Jurkat, Clone E6-1 (cell line): ENCODE measurements at regions not wholly inside any gene's neighbourhood (a gene's known extent, or its start where the extent isn't known, plus 50 kb on each side); places are given as distances from the start of the nearest gene placed in this dataset.

Experiments used
- DNase-seq: peaks from one replicate; pipeline ENCODE4 v3.0.0-alpha.2; 2011; ENCODE audit warnings: low read depth, low spot score
- H3K4me3 ChIP-seq: 2 replicates; pipeline ENCODE4 v1.5.1; 2011; ENCODE audit warnings: mild to moderate bottlenecking, low read length, control low read depth, moderate library complexity

DNA sequence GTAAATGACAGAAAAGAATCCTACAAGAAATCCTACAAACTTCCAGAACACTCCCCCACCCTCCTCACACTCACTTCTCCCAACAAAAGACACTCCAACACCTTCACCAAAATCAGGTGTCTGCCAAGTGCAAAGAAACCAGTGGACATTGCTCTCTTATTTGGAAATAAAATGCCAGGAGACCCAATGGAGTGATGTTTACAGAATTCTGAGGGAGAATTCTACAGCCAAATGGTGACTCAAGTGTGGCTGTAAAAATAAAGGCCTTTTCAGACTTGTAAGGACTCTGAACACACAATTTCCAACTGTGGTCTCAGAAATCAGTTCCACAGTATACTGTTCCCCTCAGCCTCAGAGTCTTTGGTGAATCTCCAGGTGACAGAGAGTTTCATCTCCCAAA is 109.6 kb upstream of the CARMIL1 start:
- no peak for DNase-seq
- no peak overlapping the region for H3K4me3 ChIP-seq

DNA sequence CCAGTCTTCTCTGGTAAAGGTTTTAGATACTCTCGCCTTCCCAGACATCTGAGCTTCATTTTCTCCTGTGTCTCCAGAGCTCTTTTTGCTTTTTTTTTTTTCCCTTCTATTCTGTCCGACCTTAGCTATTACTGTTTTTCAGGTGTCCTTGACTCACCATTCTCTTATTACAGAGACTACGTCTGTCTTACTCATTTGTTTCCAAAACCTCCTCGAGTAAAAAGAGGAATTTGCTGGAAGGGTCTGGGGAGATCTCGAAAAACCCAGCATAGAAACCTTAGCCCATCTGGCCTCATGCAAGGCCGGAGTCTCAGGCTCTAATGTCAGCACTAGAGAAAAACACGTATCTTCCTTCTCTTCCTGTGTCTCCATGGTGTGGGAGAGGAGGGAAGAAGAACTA is 109.2 kb upstream of the CARMIL1 start:
- no peak for DNase-seq
- H3K4me3 ChIP-seq, result no peak overlapping the region

DNA sequence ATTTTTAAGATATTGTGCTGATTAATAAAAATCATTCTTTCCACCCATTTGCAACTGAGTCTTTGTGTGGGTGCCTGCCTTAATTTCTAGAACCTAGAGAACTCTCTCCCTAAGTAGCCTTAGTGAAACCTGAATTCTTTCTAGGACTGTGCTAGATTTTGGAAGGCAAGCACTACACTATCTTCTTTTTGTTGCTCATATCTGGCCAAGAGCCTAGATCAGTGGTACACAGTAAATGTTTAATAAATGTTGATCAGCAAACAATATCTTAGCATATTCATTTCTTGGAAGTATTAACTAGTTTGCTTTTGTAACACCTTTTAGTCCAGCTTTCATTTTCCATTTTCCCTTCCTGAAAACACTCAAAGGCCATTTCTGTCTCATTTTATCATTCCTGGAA is 108.5 kb upstream of the CARMIL1 start:
- no peak overlapping the region for H3K4me3 ChIP-seq
- DNase-seq, result no peak

DNA sequence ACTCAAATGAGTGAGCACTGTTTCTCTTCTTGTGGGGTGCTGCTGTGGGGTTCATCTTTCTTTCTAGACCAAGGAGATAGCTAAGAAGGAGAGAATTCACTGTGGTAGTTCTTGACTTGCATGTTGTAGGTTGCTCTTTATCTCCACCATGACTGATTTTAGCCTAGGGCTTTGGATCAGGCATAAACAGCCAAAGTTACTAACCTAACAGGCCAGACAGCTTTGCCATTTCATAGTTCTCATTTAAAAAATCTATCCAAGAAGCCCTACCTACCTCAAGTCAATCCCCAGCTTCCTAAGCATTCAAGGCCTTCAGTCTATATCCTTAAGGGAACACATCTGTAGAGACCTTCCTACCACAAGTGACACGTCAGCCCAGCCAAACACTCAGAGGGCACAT is 107.9 kb upstream of the CARMIL1 start:
- no peak for DNase-seq
- H3K4me3 ChIP-seq, result no peak overlapping the region

DNA sequence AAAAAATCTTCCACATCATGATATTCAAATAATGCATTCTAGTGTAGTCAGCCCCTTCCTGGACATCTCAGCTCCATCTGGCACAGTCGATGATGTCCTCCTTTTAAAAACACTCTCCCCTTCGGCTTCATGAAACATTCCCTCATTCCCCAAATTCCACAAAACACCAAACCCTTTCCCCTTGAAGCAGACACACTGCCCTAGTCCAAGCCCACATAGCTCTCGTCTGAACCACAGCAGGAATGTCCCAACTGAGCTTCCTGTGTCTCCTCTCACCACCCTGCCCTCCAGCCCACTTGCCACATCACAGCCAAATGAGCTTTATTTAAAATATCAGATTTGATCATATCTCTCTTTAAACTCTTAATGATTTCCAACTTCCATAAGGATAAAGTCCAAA is 106.4 kb upstream of the CARMIL1 start:
- H3K4me3 ChIP-seq, result no peak overlapping the region
- DNase-seq, result no peak

DNA sequence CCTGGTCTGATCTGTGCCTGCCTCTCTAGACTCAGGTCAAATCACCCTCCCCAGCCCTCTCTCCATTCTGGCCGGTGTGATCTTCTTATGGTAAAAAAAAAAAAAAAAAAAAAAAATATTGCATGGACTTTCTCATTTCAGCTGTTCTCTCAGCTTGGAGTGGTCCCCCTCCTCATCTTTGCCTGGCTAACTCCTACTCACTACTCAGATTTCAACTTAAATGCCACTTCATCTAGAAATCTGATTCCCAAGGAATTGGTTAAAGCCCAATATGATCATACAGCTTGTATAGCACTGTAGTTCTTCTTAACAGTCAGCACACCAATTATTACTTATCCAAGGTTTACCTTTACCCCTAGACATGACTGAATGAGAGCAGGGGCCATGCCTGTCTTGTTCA is 105.9 kb upstream of the CARMIL1 start:
- H3K4me3 ChIP-seq, result no peak overlapping the region
- DNase-seq, result no peak

DNA sequence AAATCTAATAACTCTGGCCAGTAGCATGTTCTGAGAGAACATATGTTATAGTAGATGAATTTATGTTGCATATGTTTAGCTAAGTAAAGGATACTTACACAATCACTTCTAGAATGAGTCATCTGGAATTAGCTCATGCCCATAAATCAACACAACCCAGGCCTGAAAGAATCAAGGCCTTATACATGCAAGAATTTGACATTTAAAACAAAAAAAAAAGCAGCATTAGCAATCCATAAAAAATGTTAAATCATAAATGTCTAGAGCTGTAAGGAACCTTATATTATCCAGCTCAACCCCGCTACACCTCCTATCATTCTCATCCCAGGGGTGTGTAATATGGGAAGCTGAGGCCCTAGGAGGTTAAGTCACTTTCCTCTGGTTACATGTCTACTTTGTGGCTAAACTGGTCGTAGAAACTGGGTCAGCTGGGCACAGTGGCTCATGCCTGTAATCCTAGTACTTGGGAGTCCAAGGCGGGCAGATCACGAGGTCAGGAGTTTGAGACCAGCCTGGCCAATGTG is 105.2 kb upstream of the CARMIL1 start:
- H3K4me3 ChIP-seq, result no peak overlapping the region
- DNase-seq, result no peak

DNA sequence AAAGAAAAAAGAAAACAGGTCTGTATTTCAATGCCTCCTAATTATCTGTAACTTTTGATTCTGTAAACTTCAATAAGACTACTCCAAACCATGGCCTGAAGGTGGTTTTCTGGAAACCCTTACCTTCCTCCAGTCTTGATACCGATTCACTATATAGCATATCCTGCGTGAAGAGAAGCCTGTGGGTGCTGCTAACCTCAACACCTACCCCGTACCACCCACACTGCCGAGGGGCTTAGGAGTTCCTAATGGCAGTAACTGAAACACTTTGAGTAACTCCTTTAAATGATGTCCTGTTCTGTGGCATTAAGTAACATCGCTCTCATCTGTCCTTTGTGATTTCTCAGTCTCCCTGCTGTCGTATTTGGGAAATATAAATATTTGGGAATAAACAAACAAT is 104.5 kb upstream of the CARMIL1 start:
- H3K4me3 ChIP-seq, result no peak overlapping the region
- peak; percentile 51 for DNase-seq

DNA sequence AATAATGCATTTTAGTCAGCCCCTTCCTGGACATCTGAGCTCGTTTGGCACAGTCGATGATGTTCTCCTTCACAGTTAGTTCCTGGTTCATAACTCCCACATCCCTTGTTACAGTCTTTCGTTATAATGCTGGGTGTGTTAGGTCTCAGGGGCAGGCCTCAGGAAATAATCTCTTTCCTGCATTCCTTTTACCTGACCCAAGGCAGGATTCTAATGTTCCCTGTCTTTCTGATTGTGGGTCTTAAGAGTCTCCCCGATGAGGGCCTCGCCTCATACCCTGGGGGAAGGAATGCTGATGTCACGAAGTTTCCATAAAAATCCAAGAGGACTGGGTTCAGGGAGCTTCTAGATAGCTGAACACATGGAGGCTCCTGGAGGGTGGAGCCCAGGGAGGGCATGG is 104.0 kb upstream of the CARMIL1 start:
- no peak overlapping the region for H3K4me3 ChIP-seq
- no peak for DNase-seq

DNA sequence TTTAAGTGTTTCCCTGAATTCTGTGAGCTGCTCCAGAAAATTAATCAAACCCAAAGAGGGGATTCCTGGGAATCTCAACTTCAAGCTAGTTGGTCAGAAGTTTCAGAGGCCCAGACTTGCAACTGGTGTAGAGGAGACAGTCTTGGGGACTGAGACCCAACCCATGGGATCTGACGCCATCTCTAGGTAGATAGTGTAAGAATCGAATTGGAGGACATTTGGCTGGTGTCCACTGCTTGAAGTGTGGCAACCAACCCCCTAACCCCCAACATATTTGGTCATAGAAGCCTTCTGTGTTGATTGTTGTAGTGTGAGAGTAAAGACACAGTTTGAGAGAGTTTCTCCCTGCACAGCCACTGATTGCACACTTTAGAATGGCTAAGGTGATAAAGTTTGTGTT is 103.5 kb upstream of the CARMIL1 start:
- DNase-seq, result no peak
- no peak overlapping the region for H3K4me3 ChIP-seq

DNA sequence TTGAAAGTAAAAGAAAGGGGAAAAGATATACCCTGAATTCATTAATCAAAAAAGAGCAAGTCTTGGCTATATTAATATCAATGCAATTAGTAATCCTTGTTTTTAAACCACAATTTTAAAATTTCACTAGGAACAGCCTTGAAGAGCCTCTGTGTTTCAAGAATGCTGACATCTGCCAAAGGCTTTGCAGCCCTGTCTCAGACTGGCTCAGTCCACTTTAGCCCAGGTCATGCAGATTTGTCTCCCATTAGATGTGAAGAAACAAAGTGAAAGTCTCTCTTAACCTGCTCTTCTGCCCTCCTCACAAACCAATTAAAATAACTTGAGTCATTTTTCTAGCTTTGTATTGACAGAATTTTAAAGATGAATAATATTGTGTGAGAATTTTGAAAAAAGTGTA is 102.7 kb upstream of the CARMIL1 start:
- DNase-seq, result no peak
- no peak overlapping the region for H3K4me3 ChIP-seq

DNA sequence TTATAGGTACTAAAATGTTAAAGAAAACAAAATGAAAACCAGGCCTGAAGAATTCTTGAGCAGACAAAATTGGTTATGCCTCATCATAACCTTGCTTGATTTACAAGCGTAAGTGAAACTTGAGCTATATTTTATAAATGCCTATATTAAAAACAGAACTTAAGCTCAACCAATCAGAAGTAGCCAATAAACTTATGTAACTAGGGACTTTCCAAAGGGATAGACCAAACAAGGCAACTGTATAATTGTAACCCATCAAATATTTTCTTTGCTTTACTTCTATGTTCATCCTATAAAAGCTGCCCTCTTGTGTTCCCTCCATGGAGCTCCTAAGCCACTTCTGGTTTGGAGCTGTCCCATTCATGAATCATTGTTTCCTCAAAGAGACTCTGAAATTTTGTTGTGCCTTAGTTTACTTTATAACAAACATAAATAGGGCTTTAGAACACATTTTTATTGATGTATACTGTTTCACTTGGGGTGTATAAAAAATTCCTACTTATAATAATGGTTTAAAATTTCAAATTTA is 101.6 kb upstream of the CARMIL1 start:
- no peak overlapping the region for H3K4me3 ChIP-seq
- DNase-seq, result no peak

DNA sequence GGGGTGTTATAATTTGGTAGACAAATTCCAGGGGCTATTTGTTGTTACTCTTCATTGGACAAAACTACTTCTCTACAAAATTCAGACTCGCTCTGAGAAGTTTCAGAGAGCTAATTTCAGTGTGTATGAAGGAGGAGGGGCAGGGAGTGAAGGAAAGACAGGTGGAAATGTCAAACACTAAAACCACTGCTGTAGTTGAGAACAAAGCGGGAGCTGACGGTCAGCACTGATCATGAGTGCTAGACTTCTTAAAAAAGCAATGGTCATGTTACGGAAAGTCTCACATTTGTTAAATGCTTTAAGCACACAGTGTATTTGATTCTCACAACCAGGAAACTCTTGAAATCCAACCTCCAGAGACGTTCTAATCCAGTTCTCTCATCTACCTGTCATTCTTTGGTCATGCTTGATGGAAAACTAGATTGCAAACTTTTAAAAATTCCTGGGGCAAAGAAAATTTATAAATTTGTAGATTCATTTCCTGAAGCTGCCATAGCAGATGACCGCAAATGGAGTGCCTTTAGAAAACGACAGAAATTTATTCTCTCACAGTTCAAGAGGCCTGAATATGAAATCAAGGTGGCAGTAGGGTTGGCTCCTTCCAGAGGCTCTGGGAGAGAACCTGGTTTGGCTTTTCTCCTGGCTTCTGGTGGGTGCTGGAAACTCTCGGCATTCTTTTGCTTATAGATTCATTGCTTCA is 100.7 kb upstream of the CARMIL1 start:
- DNase-seq, result no peak
- no peak overlapping the region for H3K4me3 ChIP-seq

DNA sequence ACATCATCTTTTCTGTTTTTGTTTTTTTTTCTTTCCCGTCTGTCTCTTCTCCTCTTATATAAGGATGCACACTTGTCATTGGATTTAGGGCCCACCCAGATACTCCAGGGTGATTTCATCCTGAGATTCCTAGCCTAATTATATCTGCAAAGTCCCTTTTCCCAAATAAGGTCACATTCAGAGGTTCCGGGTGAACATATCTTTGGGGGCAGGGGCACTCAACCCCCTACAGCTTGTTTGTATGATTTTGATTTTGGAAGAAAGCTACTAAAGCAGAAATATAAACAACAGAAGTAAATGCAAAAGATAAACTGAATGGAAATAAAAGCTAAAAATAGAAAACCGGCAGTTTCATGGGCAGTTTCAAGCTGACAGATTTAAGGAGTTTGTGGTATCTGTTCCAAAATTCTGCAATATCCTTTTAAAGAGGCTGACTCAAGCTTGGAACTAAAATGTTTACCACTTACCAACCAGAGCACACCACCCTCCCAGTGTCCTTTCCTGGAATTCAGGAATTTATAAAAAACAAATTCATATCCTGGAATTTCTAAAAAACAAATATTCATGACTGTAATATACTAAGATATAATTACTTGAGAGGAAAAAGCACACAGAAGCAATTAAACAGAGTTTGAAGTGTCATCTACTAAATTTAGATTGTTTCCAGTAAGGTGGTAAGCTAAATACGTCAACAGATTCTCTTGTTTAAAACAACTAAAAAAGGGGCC is 100.0 kb upstream of the CARMIL1 start:
- no peak for DNase-seq
- H3K4me3 ChIP-seq, result no peak overlapping the region

DNA sequence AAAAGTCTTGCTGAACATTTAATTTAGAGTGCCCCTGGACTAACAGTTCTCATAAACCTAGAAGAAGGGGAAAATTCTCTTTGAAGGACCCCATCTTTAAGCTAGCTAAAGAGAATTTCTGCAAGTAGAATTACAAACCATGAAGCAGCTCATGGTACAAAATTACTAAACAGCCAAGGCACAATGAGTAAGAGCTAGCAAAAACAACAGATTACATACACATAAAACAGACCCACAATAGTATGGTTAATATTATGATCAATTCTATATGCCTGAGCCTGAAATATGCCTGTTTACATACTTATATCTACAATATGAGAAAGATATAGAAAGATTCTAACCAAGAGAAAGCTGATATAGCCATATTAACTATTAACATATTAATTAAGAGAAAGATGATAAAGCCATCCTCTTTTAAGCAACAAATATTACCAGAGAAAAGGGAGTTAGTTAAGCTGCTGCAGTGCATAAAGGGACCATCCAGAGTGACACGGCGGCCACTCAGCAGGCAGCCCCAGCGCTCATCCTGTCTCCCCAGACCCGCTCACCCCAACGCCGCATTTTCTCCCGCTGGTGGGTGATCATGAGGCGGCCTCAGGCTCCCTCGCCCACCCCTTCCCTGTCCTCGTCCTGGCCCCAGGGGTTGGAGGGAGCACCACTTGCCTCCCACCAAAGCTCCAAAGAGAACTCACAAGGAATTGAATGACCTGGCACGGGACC is 98.4 kb upstream of the CARMIL1 start:
- no peak for DNase-seq
- no peak overlapping the region for H3K4me3 ChIP-seq

DNA sequence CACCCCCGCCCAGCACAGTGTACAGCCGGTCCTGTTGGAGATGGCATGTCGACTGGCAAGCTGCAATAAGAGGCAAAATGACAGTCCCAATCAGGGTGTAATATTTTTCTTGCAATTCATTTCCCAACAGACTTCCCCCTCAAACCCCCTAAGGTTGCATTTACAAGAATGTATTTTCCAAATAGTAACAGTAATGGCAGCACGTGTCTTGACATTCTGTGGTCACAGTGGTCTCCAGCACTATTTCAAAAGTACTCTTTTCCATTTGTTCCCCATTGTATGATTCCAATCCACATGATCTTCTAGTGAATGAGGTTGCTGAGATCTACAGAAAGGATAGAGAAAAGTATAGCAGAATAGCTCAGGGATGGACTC is 97.8 kb upstream of the CARMIL1 start:
- no peak for DNase-seq
- H3K4me3 ChIP-seq, result no peak overlapping the region

DNA sequence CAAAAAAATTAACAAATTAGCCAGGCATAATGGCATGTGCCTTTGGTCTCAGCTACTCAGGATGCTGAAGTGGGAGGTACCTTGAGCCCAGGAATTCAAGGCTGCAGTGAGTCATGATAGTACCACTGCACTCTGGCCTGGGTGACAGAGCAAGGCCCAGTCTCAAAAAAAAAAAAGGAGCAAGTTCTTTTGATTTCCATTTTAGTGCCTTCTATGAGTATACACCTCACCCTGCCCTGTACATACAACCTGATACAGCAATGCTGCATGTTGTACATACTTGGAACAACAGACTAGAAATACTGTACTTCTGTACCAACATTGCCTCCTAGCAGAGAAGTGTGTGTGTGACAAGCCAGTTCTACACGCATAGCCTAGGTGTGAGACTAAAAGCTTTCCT is 97.3 kb upstream of the CARMIL1 start:
- DNase-seq, result no peak
- no peak overlapping the region for H3K4me3 ChIP-seq

DNA sequence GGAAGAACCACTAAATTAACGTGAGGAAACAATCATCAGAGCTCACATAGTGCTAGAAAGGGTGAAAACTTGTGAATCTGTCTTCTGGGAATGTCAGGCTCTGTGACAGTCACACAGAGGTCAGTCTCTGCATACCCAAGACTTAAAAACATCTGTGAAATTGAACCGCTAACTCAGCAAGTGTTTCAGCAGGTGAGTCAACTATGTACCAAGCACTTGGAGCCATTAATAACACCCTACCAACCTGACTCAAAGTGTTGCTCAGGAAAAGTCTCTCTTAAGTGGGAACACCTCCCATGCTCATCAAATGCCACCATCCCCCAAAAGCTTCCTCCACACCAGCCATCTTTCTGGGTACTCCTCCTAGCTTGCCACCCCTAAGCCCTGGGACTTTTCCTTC is 92.3 kb upstream of the CARMIL1 start:
- no peak overlapping the region for H3K4me3 ChIP-seq
- no peak for DNase-seq

DNA sequence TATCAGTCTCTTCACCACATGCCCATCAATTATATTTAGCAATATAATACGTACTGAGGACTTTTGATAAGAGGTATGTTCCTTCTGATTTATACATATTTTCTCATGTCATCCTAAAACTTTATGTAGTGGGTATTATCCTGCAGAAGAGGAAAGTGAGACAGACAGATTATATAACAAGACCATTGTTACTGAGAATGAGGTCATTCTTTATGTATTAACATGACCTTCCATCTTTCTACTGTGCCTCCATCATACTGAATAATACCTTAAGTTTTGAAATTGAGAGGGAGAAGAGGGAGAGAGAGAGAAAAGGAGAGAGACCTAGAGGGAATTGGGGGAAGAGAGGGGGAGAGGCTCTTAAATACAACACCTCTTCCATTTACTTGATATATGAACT is 90.9 kb upstream of the CARMIL1 start:
- no peak overlapping the region for H3K4me3 ChIP-seq
- DNase-seq, result no peak
